HL-60 (cell line): ENCODE measurements at regions not wholly inside any gene's neighbourhood (a gene's known extent, or its start where the extent isn't known, plus 50 kb on each side); places are given as distances from the start of the nearest gene placed in this dataset.

Experiments used
- DNase-seq, 2 experiments: peaks; one replicate each; pipeline ENCODE4 v3.0.0-alpha.2; 2010 to 2020; ENCODE audit warnings: low read depth in 1 of 2, low spot score in 1 of 2
- H3K27ac ChIP-seq: fragments of 250-450 bp; sonication (Bioruptor Pico); replicated peaks from 2 replicates; pipeline ENCODE4 v1.5.1; 2020; ENCODE audit warnings: mild to moderate bottlenecking, moderate library complexity
- H3K27me3 ChIP-seq: fragments of 250-450 bp; sonication (Bioruptor Pico); 2 replicates; pipeline ENCODE4 v1.5.1; 2021; ENCODE audit warnings: mild to moderate bottlenecking, moderate library complexity; ENCODE audit not compliant: insufficient read depth, poor library complexity, severe bottlenecking
- H3K4me3 ChIP-seq: replicated peaks from 2 replicates; pipeline ENCODE4 v1.5.1; 2011; ENCODE audit warnings: mild to moderate bottlenecking, control low read depth, low read length; ENCODE audit not compliant: insufficient read depth
- CTCF ChIP-seq: IDR thresholded peaks from one replicate; pipeline ENCODE4 v1.5.1; 2011; ENCODE audit warnings: low read length, control low read depth, inconsistent platforms; ENCODE audit not compliant: insufficient read depth
- GABPA ChIP-seq: IDR thresholded peaks from 2 replicates; pipeline ENCODE4 v1.6.1; 2012; ENCODE audit warnings: low read depth
- POLR2AphosphoS5 ChIP-seq: IDR thresholded peaks from 2 replicates; pipeline ENCODE4 v1.6.1; 2012; ENCODE audit warnings: low read depth
- REST ChIP-seq: IDR thresholded peaks from 2 replicates; pipeline ENCODE4 v1.6.1; 2012; ENCODE audit warnings: low read depth; ENCODE audit not compliant: insufficient replicate concordance
- SPI1 ChIP-seq: IDR thresholded peaks from 2 replicates; pipeline ENCODE4 v1.6.1; 2012; ENCODE audit warnings: low read depth, mild to moderate bottlenecking, borderline replicate concordance

- DNase-seq: peak; percentile 12 to 61
- no peak for TF ChIP-seq SPI1
- no peak for TF ChIP-seq POLR2AphosphoS5
- peak; percentile 79 for TF ChIP-seq CTCF
Observed at GRCh38 chr1:224851210-224851847, 78.1 kb upstream of the DNAH14 start.

GRCh38 chr1:224851848-224852261 lies 77.6 kb upstream of the DNAH14 start:
- TF ChIP-seq CTCF: no peak
- no peak for TF ChIP-seq GABPA
- TF ChIP-seq POLR2AphosphoS5: no peak
- no peak for TF ChIP-seq REST
- TF ChIP-seq SPI1: no peak

More at GRCh38 chr1:224851210-224851847, 78.1 kb upstream of the DNAH14 start:
- Histone ChIP-seq H3K27me3 (no peaks in the 10 kb centered on the region), H3K27ac (no peak overlapping the region), H3K4me3 (no peak overlapping the region)

GRCh38 chr1:224852901-224853568 lies 76.4 kb upstream of the DNAH14 start:
- H3K27ac ChIP-seq: no peak overlapping the region
- H3K4me3 ChIP-seq: no peak overlapping the region
- no peaks in the 10 kb centered on the region for H3K27me3 ChIP-seq
- TF ChIP-seq SPI1 (no peak), CTCF (peak; percentile 53), REST (no peak)
- peak; percentile 11 to 18 for DNase-seq

More at GRCh38 chr1:224851848-224852261, 77.6 kb upstream of the DNAH14 start:
- Histone ChIP-seq H3K4me3 (no peak overlapping the region), H3K27ac (no peak overlapping the region), H3K27me3 (no peaks in the 10 kb centered on the region)
- no peak for DNase-seq

GRCh38 chr1:224856973-224857372 lies 72.5 kb upstream of the DNAH14 start:
- H3K4me3 ChIP-seq: no peak overlapping the region
- no peak for DNase-seq
- TF ChIP-seq REST: no peak
- TF ChIP-seq CTCF: no peak
- no peak for TF ChIP-seq SPI1
- TF ChIP-seq POLR2AphosphoS5: no peak
- TF ChIP-seq GABPA: no peak
- H3K27me3 ChIP-seq: no peaks in the 10 kb centered on the region
- no peak overlapping the region for H3K27ac ChIP-seq
